K562 (cell line): ENCODE measurements at regions not wholly inside any gene's neighbourhood (a gene's known extent, or its start where the extent isn't known, plus 50 kb on each side); places are given as distances from the start of the nearest gene placed in this dataset.

Source experiments
- ATAC-seq: fragments of 200-7000 bp; cut with Tn5 transposase; 3 replicates; pipeline ENCODE4 v1.9.1; 2020; ENCODE audit warnings: moderate library complexity
- BruUV-seq: library from RNA; stranded (reverse); fragments of 400-500 nt; replicated peaks from 2 replicates; lab custom pipeline; 2021; lab: Mats Ljungman, UMichigan
- CTCF ChIA-PET: fragments of 300-600 bp; formaldehyde crosslinking; extraction: SDS; loops from one replicate; lab custom pipeline; 2021; ENCODE audit warnings: low intra/inter-chr PET ratio; lab: Yijun Ruan, JAX
- POLR2A ChIA-PET: fragments of 300-600, 350-650 bp; sonication (Branson Sonifier 250); formaldehyde crosslinking; extraction: SDS; loops from one replicate; lab custom pipeline; 2021; ENCODE audit warnings: antibody characterized with exemption, inconsistent platforms; lab: Yijun Ruan, JAX
- DNase-seq, 4 experiments: peaks; one replicate each; pipeline versions ENCODE4 v3.0.0 to v3.0.0-alpha.2; 2011 to 2018; ENCODE audit warnings: low spot score in 3 of 4, mixed read lengths in 3 of 4; ENCODE audit errors: extremely low read depth in 1 of 4
- FAIRE-seq: peaks from 2 replicates; lab custom pipeline; 2011; peaks lifted over from hg19 to GRCh38; lab: Jason Lieb, UNC
- H2AFZ ChIP-seq: 2 replicates; pipeline ENCODE4 v1.6.0; 2011; ENCODE audit warnings: low read depth, low read length, control low read depth, inconsistent platforms
- H3K27ac ChIP-seq: fragments of 200-600 bp; 3 replicates; pipeline ENCODE4 v1.8.0; 2011; ENCODE audit warnings: low read depth, mild to moderate bottlenecking, control low read depth, inconsistent platforms, low read length, moderate library complexity, mixed read lengths; ENCODE audit errors: extremely low read depth
- H3K27me3 ChIP-seq, 2 experiments: fragments of 300-600 bp in 1 of 2; 2 replicates in 1 of 2; 3 replicates in 1 of 2; pipeline versions ENCODE4 v1.6.0 to v1.8.0; 2011; ENCODE audit warnings: inconsistent platforms in 2 of 2, low read length in 2 of 2, mild to moderate bottlenecking in 1 of 2, mixed read lengths in 1 of 2, moderate library complexity in 1 of 2; ENCODE audit not compliant: control insufficient read depth in 2 of 2, insufficient read depth in 2 of 2
- H3K36me3 ChIP-seq: fragments of 300-600 bp; 3 replicates; pipeline ENCODE4 v1.8.0; 2011; ENCODE audit warnings: mild to moderate bottlenecking, low read length, inconsistent platforms; ENCODE audit not compliant: control insufficient read depth, insufficient read depth
- H3K4me1 ChIP-seq, 2 experiments: fragments of 200-600 bp in 1 of 2; replicated peaks in 1 of 2; 2 replicates in 1 of 2; 3 replicates in 1 of 2; pipeline versions ENCODE4 v1.5.1 to v1.8.0; 2011; ENCODE audit warnings: inconsistent platforms in 2 of 2, low read length in 2 of 2, mild to moderate bottlenecking in 1 of 2, mixed read lengths in 1 of 2, moderate library complexity in 1 of 2; ENCODE audit not compliant: control insufficient read depth in 2 of 2, insufficient read depth in 2 of 2
- H3K4me2 ChIP-seq: 2 replicates; pipeline ENCODE4 v1.6.1; 2011; ENCODE audit warnings: low read length, control low read depth, inconsistent platforms, mixed read lengths; ENCODE audit not compliant: insufficient read depth
- H3K4me3 ChIP-seq: fragments of 200-600 bp; sonication (generic), shearing (Covaris generic); 2 replicates; pipeline ENCODE4 v1.5.1; 2016; ENCODE audit warnings: control low read depth, inconsistent platforms
- H3K79me2 ChIP-seq: fragments of 200-600 bp; 3 replicates; pipeline ENCODE4 v1.8.0; 2011; ENCODE audit warnings: low read length, inconsistent platforms; ENCODE audit not compliant: control insufficient read depth, insufficient read depth
- H3K9ac ChIP-seq, 2 experiments: 2 replicates each; pipeline versions ENCODE4 v1.6.0 to v1.6.1; 2011; ENCODE audit warnings: low read depth in 2 of 2, low read length in 2 of 2, control low read depth in 1 of 2, inconsistent platforms in 1 of 2, mild to moderate bottlenecking in 1 of 2, mixed read lengths in 1 of 2; ENCODE audit not compliant: insufficient read depth in 1 of 2
- H3K9me1 ChIP-seq: one replicate; pipeline ENCODE4 v1.6.0; 2011; ENCODE audit warnings: inconsistent platforms, mild to moderate bottlenecking, low read length, moderate library complexity; ENCODE audit not compliant: control insufficient read depth, insufficient read depth
- H3K9me3 ChIP-seq: replicated peaks from 2 replicates; pipeline ENCODE4 v1.5.1; 2011; ENCODE audit warnings: low read depth, low read length, inconsistent platforms; ENCODE audit not compliant: control insufficient read depth, insufficient read depth
- H4K20me1 ChIP-seq: replicated peaks from 2 replicates; pipeline ENCODE4 v1.6.1; 2011; ENCODE audit warnings: low read length, inconsistent platforms, mixed read lengths; ENCODE audit not compliant: control insufficient read depth, insufficient read depth
- CHD1 ChIP-seq: fragments of 200-600 bp; sonication (generic); IDR thresholded peaks from one replicate; pipeline ENCODE4 v1.6.1; 2012; ENCODE audit warnings: mild to moderate bottlenecking, moderate library complexity, low read length, inconsistent platforms
- FOXK1 ChIP-seq: sonication (generic); formaldehyde crosslinking; IDR thresholded peaks from 2 replicates; pipeline ENCODE4 v1.8.0; 2022; ENCODE audit warnings: missing genetic modification reagents, mild to moderate bottlenecking, borderline replicate concordance
- FOXK2 ChIP-seq, 2 experiments: fragments of 450-650 bp; IDR thresholded peaks in 1 of 2; conservative IDR thresholded peaks in 1 of 2; 2 replicates each; pipeline ENCODE4 v1.6.1; 2016; ENCODE audit warnings: low read depth in 2 of 2, mild to moderate bottlenecking in 1 of 2
- MCM3 ChIP-seq: fragments of 450-650 bp; IDR thresholded peaks from 2 replicates; pipeline ENCODE4 v1.6.1; 2016
- POLR2H ChIP-seq: IDR thresholded peaks from 2 replicates; pipeline ENCODE4 v1.6.1; 2016; ENCODE audit warnings: missing genetic modification characterization, low read depth, mild to moderate bottlenecking, control low read depth, missing compliant biosample characterization, moderate library complexity
- RCOR1 ChIP-seq, 2 experiments: IDR thresholded peaks; 2 replicates each; pipeline ENCODE4 v1.6.1; 2012; ENCODE audit warnings: low read depth in 2 of 2, low read length in 2 of 2, borderline replicate concordance in 1 of 2, improper control_type of control experiment in 1 of 2
- SMARCA5 ChIP-seq: fragments of 450-650 bp; IDR thresholded peaks from 2 replicates; pipeline ENCODE4 v1.6.1; 2016
- TEAD2 ChIP-seq: fragments of 450-650 bp; IDR thresholded peaks from 2 replicates; pipeline ENCODE4 v1.6.1; 2016; ENCODE audit warnings: missing genetic modification characterization, control low read depth, missing compliant biosample characterization
- ZBTB7A ChIP-seq: IDR thresholded peaks from 2 replicates; pipeline ENCODE4 v1.6.1; 2011; ENCODE audit warnings: low read depth, mild to moderate bottlenecking, low read length, moderate library complexity, borderline replicate concordance; ENCODE audit not compliant: control insufficient read depth
- ZNF644 ChIP-seq: fragments of 200-800 bp; sonication (Bioruptor generic); IDR thresholded peaks from 2 replicates; pipeline ENCODE4 v1.6.1; 2016; ENCODE audit warnings: low read depth, missing genetic modification characterization, missing compliant biosample characterization
- WGBS: fragments of 100-300 bp; shearing (Covaris generic); methylation state at CpG from one replicate; pipeline ENCODE4 v1.1.6; 2016; ENCODE audit warnings: low coverage, mixed read lengths; ENCODE audit not compliant: insufficient coverage; ENCODE audit errors: missing lambda C conversion rate; 5-methylcytosine and 5-hydroxymethylcytosine counted together
- in situ Hi-C: fragments of 300-500 bp; cut with MboI; formaldehyde crosslinking; loops from 4 replicates; pipeline ENCODE4 v1.15.0; 2018; ENCODE audit warnings: inconsistent platforms, mixed read lengths
- intact Hi-C: fragments of 100-400 bp; cut with micrococcal nuclease; formaldehyde crosslinking; loops from 2 replicates; pipeline ENCODE4 v1.14.2; 2022

GRCh38 chr4:17009871-17010367, 111.5 kb upstream of the LDB2 start:
- in situ Hi-C loops (no loop called here), intact Hi-C loops (no loop called here)
- 0% methylated on average over 7 of the region's 10 CpGs for WGBS
- DNase-seq: no peak
- Histone ChIP-seq H3K4me1 (no peaks in the 10 kb centered on the region), H3K9me3 (no peaks in the 10 kb centered on the region), H3K9me1 (no peaks in the 10 kb centered on the region), H3K79me2 (no peaks in the 10 kb centered on the region), H3K4me2 (no peak overlapping the region), H3K27ac (no peak overlapping the region), H2AFZ (no peak overlapping the region), H3K36me3 (no peaks in the 10 kb centered on the region), H3K27me3 (peaks cover 4 to 7% of the 10 kb centered on the region in 2 experiments; a peak in 2 of 5 replicates), H3K4me3 (no peak overlapping the region), H4K20me1 (no peaks in the 10 kb centered on the region), H3K9ac (no peak overlapping the region)
- TF ChIP-seq RCOR1 (IDR thresholded peaks at IDR 0.05; ENCODE audit: borderline replicate concordance in 1 of 2, low read depth in 2 of 2, low read length in 2 of 2): no peak
- TF ChIP-seq ZBTB7A: no peak
- no peak for TF ChIP-seq CHD1
- no peak for TF ChIP-seq POLR2H (tag)
- no peak for TF ChIP-seq SMARCA5
- no peak for TF ChIP-seq MCM3
- TF ChIP-seq ZNF644: no peak
- TF ChIP-seq FOXK1 (CRISPR knock-in tag): no peak
- no peak for TF ChIP-seq FOXK2 (conservative IDR thresholded peaks at IDR 0.05 in 1 of 2, IDR thresholded peaks at IDR 0.05 in 1 of 2; ENCODE audit: low read depth in 2 of 2)
- TF ChIP-seq TEAD2 (tag): no peak
- CTCF ChIA-PET: no interaction called here
- ATAC-seq: no peak
- POLR2A ChIA-PET: no interaction called here
- FAIRE-seq: no peak
- no TSS peak for BruUV-seq
